ENCODE measurements at regions not wholly inside any gene's neighbourhood (a gene's known extent, or its start where the extent isn't known, plus 50 kb on each side); places are given as distances from the start of the nearest gene placed in this dataset.

DNA sequence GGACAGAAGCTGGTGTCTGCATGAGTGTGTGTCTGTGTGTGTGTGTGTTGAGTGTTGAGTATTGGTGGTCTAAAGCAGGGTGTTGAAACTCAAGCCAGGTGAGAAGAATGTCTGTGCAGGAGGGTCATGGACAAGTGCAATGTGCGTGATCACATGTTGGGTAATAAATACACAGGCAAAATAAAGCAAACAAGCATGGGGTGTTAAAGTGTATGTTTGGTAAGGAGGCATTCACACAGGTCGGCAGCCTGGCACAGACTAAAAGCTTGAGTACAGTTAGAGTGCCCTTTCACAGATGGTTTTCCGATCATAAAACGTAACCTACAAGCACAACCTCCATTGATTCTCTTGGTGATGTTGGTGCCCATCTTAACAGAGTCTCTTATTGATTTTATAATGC lies 476.9 kb upstream of the KLHL1 start:
- no peaks in the 10 kb centered on the region for H3K27me3 Mint-ChIP-seq
- no peak overlapping the region for H3K4me3 Mint-ChIP-seq
- H3K27ac ChIP-seq (ENCODE audit: low read length), result no peak overlapping the region
- ChIA-PET POLR2A (no interaction called here), CTCF (no interaction called here)
- H3K27ac Mint-ChIP-seq, result no peak overlapping the region
- 50% methylated on average over 1 of the region's 4 CpGs for WGBS (ENCODE audit: insufficient coverage)
- no peaks in the 10 kb centered on the region for H3K27me3 ChIP-seq (replicated peaks in 1 of 2; ENCODE audit: control insufficient read depth in 2 of 2, extremely low read depth in 1 of 2, insufficient read depth in 2 of 2, low read length in 1 of 2)
- H3K4me3 ChIP-seq (ENCODE audit: control insufficient read depth in 1 of 2, extremely low read depth in 1 of 2, low read length in 1 of 2), result no peak overlapping the region
- no peaks in the 10 kb centered on the region for H3K4me1 ChIP-seq (ENCODE audit: control insufficient read depth in 1 of 2, extremely low read depth in 1 of 2, insufficient read depth in 2 of 2, low read length in 2 of 2)
- H3K9me3 Mint-ChIP-seq, result peaks cover 0 to 18% (median 10%) of the 10 kb centered on the region in 3 donors
- no peak for DNase-seq
- ATAC-seq (replicated peaks in 1 of 4), result no peak
- no peaks in the 10 kb centered on the region for H3K36me3 ChIP-seq (ENCODE audit: control insufficient read depth in 2 of 2, extremely low read depth in 1 of 2, insufficient read depth in 1 of 2, low read length in 1 of 2)
- H3K36me3 Mint-ChIP-seq, result no peaks in the 10 kb centered on the region
- no peaks in the 10 kb centered on the region for H3K4me1 Mint-ChIP-seq
- no peaks in the 10 kb centered on the region for H3K9me3 ChIP-seq

DNA sequence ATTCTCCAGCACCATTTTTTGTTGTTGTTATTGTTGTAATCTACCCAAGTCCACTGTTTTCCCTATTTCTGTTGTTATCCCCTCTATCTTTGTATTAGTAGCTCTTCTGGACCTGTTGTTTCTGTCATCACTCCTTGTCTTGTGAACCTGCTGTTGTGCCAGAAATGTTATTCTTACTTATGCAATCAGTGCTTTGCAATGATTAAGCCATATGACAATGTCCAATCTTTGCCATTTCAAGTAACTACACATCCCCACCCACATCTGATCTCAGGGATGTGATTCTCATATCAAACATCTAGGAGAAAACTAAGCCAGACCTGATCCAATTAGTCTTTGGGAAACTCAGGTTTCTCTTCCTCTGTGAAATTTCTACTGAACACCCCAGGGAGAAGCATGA lies 472.6 kb upstream of the KLHL1 start:
- no peaks in the 10 kb centered on the region for H3K36me3 ChIP-seq (ENCODE audit: control insufficient read depth in 2 of 2, extremely low read depth in 1 of 2, insufficient read depth in 1 of 2, low read length in 1 of 2)
- no peak for ATAC-seq (replicated peaks in 1 of 4)
- no peaks in the 10 kb centered on the region for H3K27me3 Mint-ChIP-seq
- DNase-seq, result no peak
- no peak overlapping the region for H3K27ac Mint-ChIP-seq
- H3K4me3 Mint-ChIP-seq, result no peak overlapping the region
- H3K4me1 Mint-ChIP-seq, result no peaks in the 10 kb centered on the region
- H3K4me1 ChIP-seq (ENCODE audit: control insufficient read depth in 1 of 2, extremely low read depth in 1 of 2, insufficient read depth in 2 of 2, low read length in 2 of 2), result no peaks in the 10 kb centered on the region
- peaks cover 2 to 5% (median 2%) of the 10 kb centered on the region in 3 donors for H3K9me3 Mint-ChIP-seq
- H3K27me3 ChIP-seq (replicated peaks in 1 of 2; ENCODE audit: control insufficient read depth in 2 of 2, extremely low read depth in 1 of 2, insufficient read depth in 2 of 2, low read length in 1 of 2), result no peaks in the 10 kb centered on the region
- H3K4me3 ChIP-seq (ENCODE audit: control insufficient read depth in 1 of 2, extremely low read depth in 1 of 2, low read length in 1 of 2), result no peak overlapping the region
- POLR2A ChIA-PET, result no interaction called here
- H3K36me3 Mint-ChIP-seq, result no peaks in the 10 kb centered on the region
- no peaks in the 10 kb centered on the region for H3K9me3 ChIP-seq
- CTCF ChIA-PET, result no interaction called here
- H3K27ac ChIP-seq (ENCODE audit: low read length), result no peak overlapping the region

- ChIA-PET POLR2A (no interaction called here), CTCF (no interaction called here)
- no peaks in the 10 kb centered on the region for H3K27me3 Mint-ChIP-seq
- no CpG with 5 or more reads among the region's 3 CpGs for WGBS (ENCODE audit: insufficient coverage)
- no peaks in the 10 kb centered on the region for H3K4me1 Mint-ChIP-seq
- Histone ChIP-seq H3K27ac (ENCODE audit: low read length) (no peak overlapping the region), H3K4me3 (ENCODE audit: control insufficient read depth in 1 of 2, extremely low read depth in 1 of 2, low read length in 1 of 2) (no peak overlapping the region), H3K9me3 (no peaks in the 10 kb centered on the region), H3K4me1 (ENCODE audit: control insufficient read depth in 1 of 2, extremely low read depth in 1 of 2, insufficient read depth in 2 of 2, low read length in 2 of 2) (no peaks in the 10 kb centered on the region), H3K36me3 (ENCODE audit: control insufficient read depth in 2 of 2, extremely low read depth in 1 of 2, insufficient read depth in 1 of 2, low read length in 1 of 2) (no peaks in the 10 kb centered on the region), H3K27me3 (replicated peaks in 1 of 2; ENCODE audit: control insufficient read depth in 2 of 2, extremely low read depth in 1 of 2, insufficient read depth in 2 of 2, low read length in 1 of 2) (no peaks in the 10 kb centered on the region)
- ATAC-seq (replicated peaks in 1 of 4) (no peak), DNase-seq (no peak)
- H3K27ac Mint-ChIP-seq, result no peak overlapping the region
- H3K36me3 Mint-ChIP-seq, result no peaks in the 10 kb centered on the region
- H3K4me3 Mint-ChIP-seq, result no peak overlapping the region
- H3K9me3 Mint-ChIP-seq, result peaks cover 0 to 2% (median 0%) of the 10 kb centered on the region in 3 donors
Measured at GRCh38 chr13:70579941-70580340, 471.7 kb upstream of the KLHL1 start.

GRCh38 chr13:70571221-70571620 lies 463.0 kb upstream of the KLHL1 start:
- H3K27me3 ChIP-seq (replicated peaks in 1 of 2; ENCODE audit: control insufficient read depth in 2 of 2, extremely low read depth in 1 of 2, insufficient read depth in 2 of 2, low read length in 1 of 2), result no peaks in the 10 kb centered on the region
- H3K4me1 ChIP-seq (ENCODE audit: control insufficient read depth in 1 of 2, extremely low read depth in 1 of 2, insufficient read depth in 2 of 2, low read length in 2 of 2), result no peaks in the 10 kb centered on the region
- H3K9me3 ChIP-seq, result no peaks in the 10 kb centered on the region
- no peaks in the 10 kb centered on the region for H3K4me1 Mint-ChIP-seq
- ATAC-seq (replicated peaks in 1 of 4) (no peak), DNase-seq (no peak)
- H3K36me3 Mint-ChIP-seq, result no peaks in the 10 kb centered on the region
- WGBS (ENCODE audit: insufficient coverage), result 100% methylated on average over 1 of the region's 3 CpGs
- ChIA-PET POLR2A (no interaction called here), CTCF (no interaction called here)
- H3K27ac Mint-ChIP-seq, result no peak overlapping the region
- no peaks in the 10 kb centered on the region for H3K36me3 ChIP-seq (ENCODE audit: control insufficient read depth in 2 of 2, extremely low read depth in 1 of 2, insufficient read depth in 1 of 2, low read length in 1 of 2)
- no peak overlapping the region for H3K4me3 ChIP-seq (ENCODE audit: control insufficient read depth in 1 of 2, extremely low read depth in 1 of 2, low read length in 1 of 2)
- H3K4me3 Mint-ChIP-seq, result no peak overlapping the region
- H3K27me3 Mint-ChIP-seq, result no peaks in the 10 kb centered on the region
- no peaks in the 10 kb centered on the region for H3K9me3 Mint-ChIP-seq
- no peak overlapping the region for H3K27ac ChIP-seq (ENCODE audit: low read length)

DNA sequence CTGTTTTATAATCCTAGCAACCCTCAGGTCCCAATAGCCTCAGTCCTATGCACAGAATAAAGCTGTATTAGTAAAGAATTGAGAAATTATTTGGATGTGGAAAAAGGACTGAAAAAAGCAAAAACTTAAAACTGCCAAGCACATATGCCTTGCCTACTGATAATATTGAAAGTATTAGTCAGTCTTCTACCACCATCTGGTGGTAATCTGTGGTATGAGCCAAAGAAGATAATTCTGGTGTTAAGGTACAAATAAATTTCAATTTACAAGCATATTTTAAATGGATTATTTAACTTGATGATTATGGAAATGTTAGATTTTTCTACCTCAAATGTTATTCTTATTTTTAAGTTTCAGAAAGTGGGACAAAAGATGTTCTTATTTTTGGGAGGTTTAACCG lies 460.3 kb upstream of the KLHL1 start:
- WGBS (ENCODE audit: insufficient coverage), result no CpG with 5 or more reads among the region's 1 CpG
- H3K36me3 ChIP-seq (ENCODE audit: control insufficient read depth in 2 of 2, extremely low read depth in 1 of 2, insufficient read depth in 1 of 2, low read length in 1 of 2), result no peaks in the 10 kb centered on the region
- H3K27me3 ChIP-seq (replicated peaks in 1 of 2; ENCODE audit: control insufficient read depth in 2 of 2, extremely low read depth in 1 of 2, insufficient read depth in 2 of 2, low read length in 1 of 2), result no peaks in the 10 kb centered on the region
- H3K4me1 ChIP-seq (ENCODE audit: control insufficient read depth in 1 of 2, extremely low read depth in 1 of 2, insufficient read depth in 2 of 2, low read length in 2 of 2), result no peaks in the 10 kb centered on the region
- H3K27me3 Mint-ChIP-seq, result no peaks in the 10 kb centered on the region
- H3K4me3 ChIP-seq (ENCODE audit: control insufficient read depth in 1 of 2, extremely low read depth in 1 of 2, low read length in 1 of 2), result no peak overlapping the region
- DNase-seq (no peak), ATAC-seq (replicated peaks in 1 of 4) (no peak)
- H3K27ac Mint-ChIP-seq, result no peak overlapping the region
- H3K4me1 Mint-ChIP-seq, result no peaks in the 10 kb centered on the region
- H3K27ac ChIP-seq (ENCODE audit: low read length), result no peak overlapping the region
- H3K9me3 ChIP-seq, result no peaks in the 10 kb centered on the region
- H3K9me3 Mint-ChIP-seq, result no peaks in the 10 kb centered on the region
- no peaks in the 10 kb centered on the region for H3K36me3 Mint-ChIP-seq
- no peak overlapping the region for H3K4me3 Mint-ChIP-seq
- ChIA-PET POLR2A (no interaction called here), CTCF (no interaction called here)

DNA sequence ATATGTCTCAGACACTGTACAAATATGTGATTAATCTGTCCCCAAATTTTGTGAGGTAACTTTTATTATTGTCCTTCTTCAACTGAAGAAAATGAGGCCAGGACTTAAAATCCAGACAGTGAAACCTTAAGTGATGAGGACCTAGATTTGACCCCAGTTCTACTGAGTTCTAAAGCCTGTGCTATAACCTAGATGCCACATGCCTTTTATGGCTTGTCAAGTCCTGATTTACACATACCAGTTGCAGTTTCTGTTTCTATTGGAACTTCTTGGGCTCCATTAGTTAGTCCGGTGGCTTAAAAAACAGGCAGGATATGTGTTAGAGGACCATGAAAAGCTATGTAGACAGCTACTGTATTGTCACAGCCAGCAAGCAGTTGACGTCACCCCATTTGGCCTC lies 436.5 kb upstream of the KLHL1 start:
- no peaks in the 10 kb centered on the region for H3K27me3 ChIP-seq (replicated peaks in 1 of 2; ENCODE audit: control insufficient read depth in 2 of 2, extremely low read depth in 1 of 2, insufficient read depth in 2 of 2, low read length in 1 of 2)
- CTCF ChIA-PET, result no interaction called here
- Mint-ChIP-seq H3K27ac (no peak overlapping the region), H3K27me3 (no peaks in the 10 kb centered on the region), H3K9me3 (peaks cover 2 to 10% (median 7%) of the 10 kb centered on the region in 3 donors), H3K4me1 (no peaks in the 10 kb centered on the region), H3K4me3 (no peak overlapping the region), H3K36me3 (no peaks in the 10 kb centered on the region)
- ATAC-seq (replicated peaks in 1 of 4) (no peak), DNase-seq (no peak)
- POLR2A ChIA-PET, result no interaction called here
- H3K27ac ChIP-seq (ENCODE audit: low read length), result no peak overlapping the region
- H3K9me3 ChIP-seq, result no peaks in the 10 kb centered on the region
- no peaks in the 10 kb centered on the region for H3K4me1 ChIP-seq (ENCODE audit: control insufficient read depth in 1 of 2, extremely low read depth in 1 of 2, insufficient read depth in 2 of 2, low read length in 2 of 2)
- no CpG with 5 or more reads among the region's 2 CpGs for WGBS (ENCODE audit: insufficient coverage)
- H3K36me3 ChIP-seq (ENCODE audit: control insufficient read depth in 2 of 2, extremely low read depth in 1 of 2, insufficient read depth in 1 of 2, low read length in 1 of 2), result no peaks in the 10 kb centered on the region
- no peak overlapping the region for H3K4me3 ChIP-seq (ENCODE audit: control insufficient read depth in 1 of 2, extremely low read depth in 1 of 2, low read length in 1 of 2)

DNA sequence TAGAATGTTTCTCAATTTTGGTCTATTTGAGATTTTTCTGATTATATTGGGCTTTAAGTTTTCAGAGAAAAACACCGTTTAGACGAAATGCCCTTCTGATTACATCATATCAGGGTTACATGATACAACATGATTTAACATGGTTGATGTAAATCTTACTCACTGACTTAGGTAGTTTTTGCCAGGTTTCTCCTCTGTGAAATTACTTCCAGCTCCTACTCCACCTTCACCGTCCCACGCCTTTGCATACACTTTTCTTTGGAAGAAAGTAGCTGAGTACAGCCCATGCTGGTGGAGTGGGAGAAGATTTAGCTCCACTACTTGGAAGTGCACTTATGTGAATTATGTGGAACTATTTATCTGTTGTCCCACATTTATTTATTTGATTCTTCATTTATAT lies 433.2 kb upstream of the KLHL1 start:
- no peaks in the 10 kb centered on the region for H3K27me3 Mint-ChIP-seq
- WGBS (ENCODE audit: insufficient coverage), result no CpG with 5 or more reads among the region's 4 CpGs
- DNase-seq (no peak), ATAC-seq (replicated peaks in 1 of 4) (no peak)
- H3K4me1 Mint-ChIP-seq, result no peaks in the 10 kb centered on the region
- Histone ChIP-seq H3K36me3 (ENCODE audit: control insufficient read depth in 2 of 2, extremely low read depth in 1 of 2, insufficient read depth in 1 of 2, low read length in 1 of 2) (no peaks in the 10 kb centered on the region), H3K4me1 (ENCODE audit: control insufficient read depth in 1 of 2, extremely low read depth in 1 of 2, insufficient read depth in 2 of 2, low read length in 2 of 2) (no peaks in the 10 kb centered on the region), H3K4me3 (ENCODE audit: control insufficient read depth in 1 of 2, extremely low read depth in 1 of 2, low read length in 1 of 2) (no peak overlapping the region), H3K9me3 (no peaks in the 10 kb centered on the region), H3K27ac (ENCODE audit: low read length) (no peak overlapping the region), H3K27me3 (replicated peaks in 1 of 2; ENCODE audit: control insufficient read depth in 2 of 2, extremely low read depth in 1 of 2, insufficient read depth in 2 of 2, low read length in 1 of 2) (no peaks in the 10 kb centered on the region)
- H3K4me3 Mint-ChIP-seq, result no peak overlapping the region
- ChIA-PET POLR2A (no interaction called here), CTCF (no interaction called here)
- peaks cover 0 to 6% (median 5%) of the 10 kb centered on the region in 3 donors for H3K9me3 Mint-ChIP-seq
- no peak overlapping the region for H3K27ac Mint-ChIP-seq
- H3K36me3 Mint-ChIP-seq, result no peaks in the 10 kb centered on the region
